ENCODE measurements at regions not wholly inside any gene's neighbourhood (a gene's known extent, or its start where the extent isn't known, plus 50 kb on each side); places are given as distances from the start of the nearest gene placed in this dataset.

DNA sequence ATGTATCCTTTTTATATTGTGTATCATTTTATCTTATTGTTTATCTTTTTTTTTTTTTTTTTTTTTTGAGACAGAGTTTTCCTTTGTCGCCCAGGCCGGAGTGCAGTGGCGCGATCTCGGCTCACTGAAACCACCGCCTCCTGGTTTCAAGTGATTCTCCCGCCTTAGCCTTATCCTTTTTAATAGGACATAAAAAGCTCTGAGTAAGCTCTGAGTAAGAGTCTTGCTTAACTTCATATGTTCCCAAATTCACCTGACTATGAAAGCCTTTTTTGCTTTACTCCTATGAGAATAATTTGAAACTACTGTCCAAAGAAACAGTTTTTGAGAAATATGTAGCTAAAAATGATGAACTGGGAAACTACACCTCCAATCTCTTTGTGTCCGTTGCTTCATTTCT lies 525.5 kb downstream of the IRS1 start:
- TF ChIP-seq ZNF274 (IDR thresholded peaks at IDR 0.05; ENCODE audit: low read depth, low read length) = no peak
- TF ChIP-seq SUZ12 (IDR thresholded peaks at IDR 0.05; ENCODE audit: extremely low read depth, insufficient read depth, insufficient read length) = no peak
- no peak for TF ChIP-seq YY1 (IDR thresholded peaks at IDR 0.05; ENCODE audit: insufficient read depth, insufficient read length)
